PC-9 (cell line): ENCODE measurements at regions not wholly inside any gene's neighbourhood (a gene's known extent, or its start where the extent isn't known, plus 50 kb on each side); places are given as distances from the start of the nearest gene placed in this dataset.

Experiments used
- BruUV-seq: library from RNA; stranded (reverse); fragments of 400-500 nt; replicated peaks from 2 replicates; lab custom pipeline; 2021; lab: Mats Ljungman, UMichigan
- CTCF ChIA-PET: fragments of 300-600 bp; sonication (Branson Sonifier 250); formaldehyde crosslinking; loops from one replicate; lab custom pipeline; 2022; ENCODE audit warnings: antibody characterized with exemption; lab: Charles Lee
- POLR2A ChIA-PET: fragments of 300-600 bp; sonication (Branson Sonifier 250); formaldehyde crosslinking; loops from one replicate; lab custom pipeline; 2022; ENCODE audit warnings: antibody characterized with exemption; ENCODE audit not compliant: unreplicated experiment; lab: Charles Lee
- DNase-seq, 2 experiments: peaks; one replicate each; pipeline versions ENCODE4 v3.0.0 to v3.0.0-alpha.2; 2015 to 2022; ENCODE audit warnings: mixed read lengths in 1 of 2
- H2AFZ ChIP-seq: fragments of 200-600 bp; sonication (generic); 2 replicates; pipeline ENCODE4 v1.8.1; 2017; ENCODE audit warnings: antibody characterized with exemption
- H3F3A ChIP-seq: fragments of 200-600 bp; sonication (generic); 2 replicates; pipeline ENCODE4 v1.8.1; 2017; ENCODE audit warnings: antibody characterized with exemption, mild to moderate bottlenecking, low read depth; ENCODE audit not compliant: insufficient read depth
- H3K27ac ChIP-seq: fragments of 200-600 bp; sonication (generic); 2 replicates; pipeline ENCODE4 v1.6.1; 2016; ENCODE audit warnings: mixed run types
- H3K27me3 ChIP-seq: fragments of 200-600 bp; sonication (generic); 2 replicates; pipeline ENCODE4 v1.6.1; 2016; ENCODE audit warnings: low read depth, mixed run types; ENCODE audit not compliant: insufficient read depth
- H3K36me3 ChIP-seq: fragments of 200-600 bp; sonication (generic); 2 replicates; pipeline ENCODE4 v1.6.1; 2016; ENCODE audit warnings: low read depth, mixed run types
- H3K4me1 ChIP-seq: fragments of 200-600 bp; sonication (generic); replicated peaks from 2 replicates; pipeline ENCODE4 v1.6.1; 2016; ENCODE audit warnings: mixed run types; ENCODE audit not compliant: insufficient read depth
- H3K4me2 ChIP-seq: fragments of 200-600 bp; sonication (generic); 2 replicates; pipeline ENCODE4 v1.6.1; 2017; ENCODE audit warnings: mixed run types
- H3K4me3 ChIP-seq: fragments of 200-600 bp; sonication (generic); 2 replicates; pipeline ENCODE4 v1.6.1; 2016; ENCODE audit warnings: mixed run types
- H3K79me2 ChIP-seq: fragments of 200-600 bp; sonication (generic); 2 replicates; pipeline ENCODE4 v1.6.1; 2017; ENCODE audit warnings: low read depth, mixed run types
- H3K9me2 ChIP-seq: fragments of 200-600 bp; sonication (generic); 2 replicates; pipeline ENCODE4 v1.8.1; 2017; ENCODE audit warnings: mild to moderate bottlenecking; ENCODE audit not compliant: insufficient read depth
- H3K9me3 ChIP-seq: fragments of 200-600 bp; sonication (generic); 2 replicates; pipeline ENCODE4 v1.8.1; 2016; ENCODE audit warnings: low read depth; ENCODE audit not compliant: insufficient read depth
- H4K20me1 ChIP-seq: fragments of 200-600 bp; sonication (generic); 2 replicates; pipeline ENCODE4 v1.8.1; 2017; ENCODE audit not compliant: insufficient read depth
- CTCF ChIP-seq: fragments of 200-600 bp; sonication (generic); conservative IDR thresholded peaks from 2 replicates; pipeline ENCODE4 v1.6.1; 2017; ENCODE audit warnings: mixed run types, antibody characterized with exemption, mild to moderate bottlenecking, moderate library complexity
- EZH2 ChIP-seq: fragments of 200-600 bp; sonication (generic); IDR thresholded peaks from 2 replicates; pipeline ENCODE4 v1.8.0; 2017; ENCODE audit warnings: antibody characterized with exemption, low read depth
- intact Hi-C: fragments of 100-400 bp; cut with micrococcal nuclease; formaldehyde crosslinking; loops from one replicate; pipeline ENCODE4 v1.10.0; 2022; ENCODE audit not compliant: unreplicated experiment

DNA sequence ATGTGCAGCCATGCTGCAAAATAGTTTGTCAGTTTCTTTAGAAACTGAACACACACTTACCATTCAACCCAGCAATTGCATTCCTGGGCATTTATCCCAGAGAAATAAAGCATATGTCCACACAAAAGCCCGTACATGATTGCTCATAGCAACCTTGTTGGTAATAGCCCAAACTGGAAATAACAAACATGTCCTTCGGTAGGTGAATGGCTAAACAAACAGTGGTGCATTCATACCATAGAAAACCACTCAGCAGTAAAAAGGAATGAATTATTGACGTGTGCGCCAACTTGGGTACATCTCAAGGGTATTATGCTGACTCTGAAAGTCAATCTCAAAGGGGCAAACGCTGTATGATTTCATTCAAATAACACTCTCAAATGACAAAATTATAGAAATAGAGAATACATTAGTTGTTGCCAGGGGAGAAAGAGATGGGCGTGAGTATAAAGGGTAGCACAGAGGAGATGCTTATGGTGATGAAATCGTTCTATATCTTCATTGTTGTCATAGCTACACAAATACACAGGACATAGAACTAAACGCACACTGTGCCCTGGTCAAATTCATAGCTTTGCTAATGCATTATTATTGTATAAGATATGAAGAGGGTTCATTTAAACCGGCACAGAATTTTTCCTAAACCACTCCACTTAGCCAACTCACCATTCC lies 58.2 kb downstream of the DRD1 start:
- Histone ChIP-seq H3K4me2 (no peak overlapping the region), H3K36me3 (no peaks in the 10 kb centered on the region), H3K4me1 (no peaks in the 10 kb centered on the region), H3K4me3 (no peak overlapping the region), H3K79me2 (no peaks in the 10 kb centered on the region), H3K27me3 (0 out of 2 replicates have a peak, but pooled peaks cover 6% of the 10 kb centered on the region), H3K9me3 (no peaks in the 10 kb centered on the region), H3K27ac (no peak overlapping the region), H3F3A (no peaks in the 10 kb centered on the region), H4K20me1 (no peaks in the 10 kb centered on the region), H3K9me2 (no peaks in the 10 kb centered on the region; the same call in 1 of the 2 replicates), H2AFZ (no peak overlapping the region)
- ChIA-PET POLR2A (no interaction called here), CTCF (no interaction called here)
- intact Hi-C loops, result no loop called here
- no TSS peak for BruUV-seq
- DNase-seq, result peak in 1 of 2 experiments; percentile 51
- no peak for TF ChIP-seq CTCF
- no peak for TF ChIP-seq EZH2

DNA sequence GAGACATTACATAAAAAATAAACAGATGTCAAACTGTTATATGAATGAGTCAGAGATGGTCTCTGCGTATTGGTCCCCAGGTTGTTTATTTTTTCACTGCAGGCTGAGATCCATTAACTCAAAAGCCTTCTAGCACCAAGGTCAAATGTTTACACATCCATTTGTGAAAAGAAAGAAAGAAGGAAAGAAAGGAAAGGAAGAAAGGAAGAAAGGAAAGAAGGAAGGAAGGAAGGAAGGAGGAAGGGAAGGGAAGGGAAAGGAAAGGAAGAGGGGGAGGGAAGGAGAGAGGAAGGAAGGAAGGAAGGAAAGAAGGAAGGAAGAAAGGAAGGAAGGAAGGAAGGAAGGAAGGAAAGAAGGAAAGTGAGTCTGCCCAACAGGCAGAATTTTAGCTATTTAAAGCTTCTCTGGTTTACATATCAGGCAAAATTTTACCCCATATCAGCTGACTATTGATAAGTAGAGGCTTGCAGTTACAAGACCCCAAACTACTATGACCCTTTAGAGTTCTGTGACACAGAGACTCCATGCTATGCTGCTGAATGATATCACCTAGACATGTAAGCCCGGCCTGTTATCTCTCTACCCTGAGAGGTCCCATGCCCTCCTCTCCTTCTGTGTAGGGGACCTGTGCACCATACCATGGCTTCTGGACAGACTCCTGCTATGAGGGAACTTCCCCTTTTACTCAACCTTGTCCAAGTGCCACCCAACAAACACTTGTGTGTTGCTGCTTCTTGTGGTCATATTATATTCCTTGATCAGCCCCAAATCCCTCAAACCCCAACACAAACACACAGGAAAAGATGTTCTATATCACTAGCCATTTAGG lies 59.0 kb downstream of the DRD1 start:
- Histone ChIP-seq H2AFZ (no peak overlapping the region), H3K9me2 (no peaks in the 10 kb centered on the region; the same call in 1 of the 2 replicates), H3K27ac (no peak overlapping the region), H3K79me2 (no peaks in the 10 kb centered on the region), H3K4me3 (no peak overlapping the region), H3K27me3 (0 out of 2 replicates have a peak, but pooled peaks cover 6% of the 10 kb centered on the region), H3K4me2 (no peak overlapping the region), H4K20me1 (no peaks in the 10 kb centered on the region), H3K4me1 (no peaks in the 10 kb centered on the region), H3K9me3 (no peaks in the 10 kb centered on the region), H3K36me3 (no peaks in the 10 kb centered on the region), H3F3A (no peaks in the 10 kb centered on the region)
- intact Hi-C loops, result no loop called here
- ChIA-PET CTCF (no interaction called here), POLR2A (no interaction called here)
- TF ChIP-seq EZH2 (no peak), CTCF (no peak)
- BruUV-seq, result no TSS peak
- no peak for DNase-seq

DNA sequence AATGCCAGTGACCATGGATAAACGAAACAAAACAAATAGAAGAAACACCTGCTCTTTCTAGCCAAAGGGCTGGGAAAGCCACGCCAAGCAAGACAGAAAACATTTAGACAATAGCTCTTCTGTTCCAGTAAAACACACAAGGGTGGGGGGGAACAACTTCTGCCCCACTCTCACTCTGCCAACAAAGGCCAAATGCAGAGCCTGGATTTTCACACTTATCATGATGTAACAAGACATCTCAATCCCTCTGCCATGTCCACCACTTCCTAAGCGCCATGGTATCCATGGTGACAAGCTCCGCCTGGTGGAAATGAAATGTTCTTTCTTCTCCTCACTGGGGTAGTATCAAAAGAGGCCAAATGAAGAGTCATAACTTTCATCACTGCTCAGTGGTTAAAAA lies 60.6 kb downstream of the DRD1 start:
- intact Hi-C loops, result no loop called here
- Histone ChIP-seq H3K27ac (no peak overlapping the region), H3K4me2 (no peak overlapping the region), H3F3A (no peaks in the 10 kb centered on the region), H2AFZ (no peak overlapping the region), H3K79me2 (no peaks in the 10 kb centered on the region), H3K27me3 (0 out of 2 replicates have a peak, but pooled peaks cover 6% of the 10 kb centered on the region), H3K9me2 (no peaks in the 10 kb centered on the region; the same call in 1 of the 2 replicates), H3K4me1 (peaks cover 8% of the 10 kb centered on the region; the same call in 1 of the 2 replicates), H3K36me3 (no peaks in the 10 kb centered on the region), H3K9me3 (no peaks in the 10 kb centered on the region), H4K20me1 (no peaks in the 10 kb centered on the region), H3K4me3 (no peak overlapping the region)
- TF ChIP-seq CTCF, result no peak
- TF ChIP-seq EZH2, result no peak
- no TSS peak for BruUV-seq
- ChIA-PET POLR2A (no interaction called here), CTCF (no interaction called here)
- peak in 1 of 2 experiments; percentile 36 for DNase-seq
